A549 (cell line): ENCODE measurements at regions not wholly inside any gene's neighbourhood (a gene's known extent, or its start where the extent isn't known, plus 50 kb on each side); places are given as distances from the start of the nearest gene placed in this dataset.

ENCODE experiments used
- ATAC-seq, 2 experiments: fragments of 200-7000 bp in 1 of 2; fragments of >200 bp in 1 of 2; cut with Nextera tagmentation in 1 of 2; cut with Tn5 transposase in 1 of 2; 3 replicates each; pipeline versions ENCODE4 v1.8.0 to v1.9.1; 2018 to 2020; ENCODE audit warnings: mild to moderate bottlenecking in 1 of 2, moderate library complexity in 1 of 2
- CTCF ChIA-PET: fragments of 300-600 bp; sonication (Branson Sonifier 250); formaldehyde crosslinking; extraction: SDS; loops from one replicate; lab custom pipeline; 2021; ENCODE audit warnings: antibody characterized with exemption, inconsistent platforms; lab: Yijun Ruan, JAX
- POLR2A ChIA-PET: fragments of 350-600 bp; formaldehyde crosslinking; extraction: SDS; loops from one replicate; lab custom pipeline; 2021; ENCODE audit warnings: antibody characterized with exemption, inconsistent platforms; lab: Yijun Ruan, JAX
- DNase-seq, 2 experiments: peaks; one replicate each; pipeline versions ENCODE4 v3.0.0 to v3.0.0-alpha.2; 2011 to 2016; ENCODE audit warnings: low read depth in 1 of 2, low spot score in 1 of 2
- FAIRE-seq: peaks from 2 replicates; lab custom pipeline; 2011; peaks lifted over from hg19 to GRCh38; lab: Jason Lieb, UNC
- H3K27ac ChIP-seq, 2 experiments: fragments of >200 bp; sonication (Bioruptor Twin); formaldehyde crosslinking; 3 replicates each; pipeline ENCODE4 v1.5.1; 2016 to 2017
- H3K4me1 ChIP-seq: fragments of >200 bp; sonication (Bioruptor Twin); formaldehyde crosslinking; 3 replicates; pipeline ENCODE4 v1.6.1; 2016
- H3K4me2 ChIP-seq: fragments of >200 bp; sonication (Bioruptor Twin); formaldehyde crosslinking; 3 replicates; pipeline ENCODE4 v1.6.1; 2016
- H3K4me3 ChIP-seq: fragments of >200 bp; sonication (Bioruptor Twin); formaldehyde crosslinking; 3 replicates; pipeline ENCODE4 v1.5.1; 2016
- H3K9me3 ChIP-seq: fragments of >200 bp; sonication (Bioruptor Twin); formaldehyde crosslinking; 3 replicates; pipeline ENCODE4 v1.6.1; 2016
- BHLHE40 ChIP-seq: IDR thresholded peaks from 2 replicates; pipeline ENCODE4 v1.6.1; 2012; ENCODE audit warnings: low read depth, low read length, inconsistent platforms
- CBX8 ChIP-seq: fragments of 200-600 bp; sonication (generic); IDR thresholded peaks from 2 replicates; pipeline ENCODE4 v1.6.1; 2016
- CEBPB ChIP-seq, 2 experiments: fragments of >200 bp in 1 of 2; sonication (Bioruptor Twin) in 1 of 2; formaldehyde crosslinking in 1 of 2; IDR thresholded peaks; 2 replicates each; pipeline ENCODE4 v1.6.1; 2012 to 2016
- CHD2 ChIP-seq: fragments of 150-350 bp; IDR thresholded peaks from 2 replicates; pipeline ENCODE4 v1.6.1; 2014; ENCODE audit warnings: low read length; ENCODE audit not compliant: partially characterized antibody
- EHF ChIP-seq: fragments of 250-450 bp; sonication (Bioruptor Pico); IDR thresholded peaks from 2 replicates; pipeline ENCODE4 v1.5.0; 2020; ENCODE audit warnings: mild to moderate bottlenecking
- FOXS1 ChIP-seq: fragments of 250-450 bp; sonication (Bioruptor Pico); IDR thresholded peaks from 2 replicates; pipeline ENCODE4 v1.5.0; 2020; ENCODE audit warnings: mild to moderate bottlenecking, moderate library complexity
- HMGXB4 ChIP-seq: fragments of 250-450 bp; sonication (Bioruptor Pico); IDR thresholded peaks from 2 replicates; pipeline ENCODE4 v1.5.0; 2021; ENCODE audit warnings: mild to moderate bottlenecking, moderate library complexity, borderline replicate concordance
- HOXA7 ChIP-seq: fragments of 250-450 bp; sonication (Bioruptor Pico); IDR thresholded peaks from 2 replicates; pipeline ENCODE4 v1.5.0; 2020; ENCODE audit warnings: mild to moderate bottlenecking, moderate library complexity
- JUN ChIP-seq, 2 experiments: fragments of >200 bp; sonication (Bioruptor Twin); formaldehyde crosslinking; IDR thresholded peaks; 2 replicates in 1 of 2; 3 replicates in 1 of 2; pipeline ENCODE4 v1.6.1; 2016 to 2017
- MAFK ChIP-seq: fragments of 450-650 bp; IDR thresholded peaks from 2 replicates; pipeline ENCODE4 v1.6.1; 2014; ENCODE audit not compliant: partially characterized antibody
- NFE2L2 ChIP-seq: fragments of 150-350 bp; conservative IDR thresholded peaks from 2 replicates; pipeline ENCODE4 v1.6.1; 2014; ENCODE audit warnings: low read length
- NPAS2 ChIP-seq: fragments of 250-450 bp; sonication (Bioruptor Pico); IDR thresholded peaks from 2 replicates; pipeline ENCODE4 v1.8.0; 2022; ENCODE audit warnings: mild to moderate bottlenecking, moderate library complexity, borderline replicate concordance
- POLR2AphosphoS2 ChIP-seq: conservative IDR thresholded peaks from 2 replicates; pipeline ENCODE4 v1.6.1; 2012; ENCODE audit warnings: low read length, improper control_type of control experiment, inconsistent platforms
- RAD21 ChIP-seq, 2 experiments: fragments of >200 bp in 1 of 2; sonication (Bioruptor Twin) in 1 of 2; formaldehyde crosslinking in 1 of 2; IDR thresholded peaks in 1 of 2; conservative IDR thresholded peaks in 1 of 2; 2 replicates in 1 of 2; 3 replicates in 1 of 2; pipeline ENCODE4 v1.6.1; 2012 to 2018; ENCODE audit warnings: inconsistent platforms in 1 of 2
- REST ChIP-seq: fragments of 200-600 bp; sonication (generic); IDR thresholded peaks from 2 replicates; pipeline ENCODE4 v1.6.1; 2016; ENCODE audit warnings: antibody characterized with exemption, mild to moderate bottlenecking, moderate library complexity
- RNF2 ChIP-seq: fragments of 200-600 bp; sonication (generic); IDR thresholded peaks from 2 replicates; pipeline ENCODE4 v1.6.1; 2016; ENCODE audit warnings: low read depth, mild to moderate bottlenecking, antibody characterized with exemption, moderate library complexity, borderline replicate concordance
- WGBS: methylation state at CpG from one replicate; pipeline ENCODE4 v1.1.6; 2017; ENCODE audit errors: missing lambda C conversion rate; 5-methylcytosine and 5-hydroxymethylcytosine counted together
- TF ChIP-seq, protein P1 (sequence below): fragments of 250-450 bp; sonication (Bioruptor Pico); IDR thresholded peaks from 2 replicates; pipeline ENCODE4 v1.5.0; 2020; ENCODE audit warnings: low read depth, mild to moderate bottlenecking, moderate library complexity
- TF ChIP-seq, protein P2 (sequence below): fragments of >200 bp; sonication (Bioruptor Twin); formaldehyde crosslinking; IDR thresholded peaks from 3 replicates; pipeline ENCODE4 v1.5.1; 2016
- TF ChIP-seq, protein P3 (sequence below): IDR thresholded peaks from 2 replicates; pipeline ENCODE4 v1.6.1; 2012; ENCODE audit warnings: low read depth, borderline replicate concordance

GRCh38 chr14:26835979-26836570 is 238.2 kb upstream of the NOVA1 start:
- ChIA-PET POLR2A (no interaction called here), CTCF (interaction anchor here (1.2 kb wide), 1 partner anchor 11 kb away, joined by 3 read pairs; no protein-coding TSS in a partner anchor)
- TF ChIP-seq EHF (CRISPR knock-in tag) (no peak), FOXS1 (CRISPR knock-in tag) (no peak), JUN (IDR thresholded peaks at IDR 0.05) (no peak), NPAS2 (CRISPR knock-in tag) (no peak), POLR2AphosphoS2 (no peak), BHLHE40 (no peak), CEBPB (IDR thresholded peaks at IDR 0.05) (no peak), MAFK (no peak), RNF2 (no peak), RAD21 (conservative IDR thresholded peaks at IDR 0.05 in 1 of 2, IDR thresholded peaks at IDR 0.05 in 1 of 2) (no peak), CHD2 (no peak), REST (no peak), NFE2L2 (no peak), CBX8 (no peak), HMGXB4 (CRISPR knock-in tag) (no peak), HOXA7 (CRISPR knock-in tag) (no peak)
- TF ChIP-seq, protein P1, sequence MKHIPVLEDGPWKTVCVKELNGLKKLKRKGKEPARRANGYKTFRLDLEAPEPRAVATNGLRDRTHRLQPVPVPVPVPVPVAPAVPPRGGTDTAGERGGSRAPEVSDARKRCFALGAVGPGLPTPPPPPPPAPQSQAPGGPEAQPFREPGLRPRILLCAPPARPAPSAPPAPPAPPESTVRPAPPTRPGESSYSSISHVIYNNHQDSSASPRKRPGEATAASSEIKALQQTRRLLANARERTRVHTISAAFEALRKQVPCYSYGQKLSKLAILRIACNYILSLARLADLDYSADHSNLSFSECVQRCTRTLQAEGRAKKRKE (CRISPR knock-in tag): no peak
- TF ChIP-seq, protein P2, sequence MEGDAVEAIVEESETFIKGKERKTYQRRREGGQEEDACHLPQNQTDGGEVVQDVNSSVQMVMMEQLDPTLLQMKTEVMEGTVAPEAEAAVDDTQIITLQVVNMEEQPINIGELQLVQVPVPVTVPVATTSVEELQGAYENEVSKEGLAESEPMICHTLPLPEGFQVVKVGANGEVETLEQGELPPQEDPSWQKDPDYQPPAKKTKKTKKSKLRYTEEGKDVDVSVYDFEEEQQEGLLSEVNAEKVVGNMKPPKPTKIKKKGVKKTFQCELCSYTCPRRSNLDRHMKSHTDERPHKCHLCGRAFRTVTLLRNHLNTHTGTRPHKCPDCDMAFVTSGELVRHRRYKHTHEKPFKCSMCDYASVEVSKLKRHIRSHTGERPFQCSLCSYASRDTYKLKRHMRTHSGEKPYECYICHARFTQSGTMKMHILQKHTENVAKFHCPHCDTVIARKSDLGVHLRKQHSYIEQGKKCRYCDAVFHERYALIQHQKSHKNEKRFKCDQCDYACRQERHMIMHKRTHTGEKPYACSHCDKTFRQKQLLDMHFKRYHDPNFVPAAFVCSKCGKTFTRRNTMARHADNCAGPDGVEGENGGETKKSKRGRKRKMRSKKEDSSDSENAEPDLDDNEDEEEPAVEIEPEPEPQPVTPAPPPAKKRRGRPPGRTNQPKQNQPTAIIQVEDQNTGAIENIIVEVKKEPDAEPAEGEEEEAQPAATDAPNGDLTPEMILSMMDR: no peak
- TF ChIP-seq, protein P3, sequence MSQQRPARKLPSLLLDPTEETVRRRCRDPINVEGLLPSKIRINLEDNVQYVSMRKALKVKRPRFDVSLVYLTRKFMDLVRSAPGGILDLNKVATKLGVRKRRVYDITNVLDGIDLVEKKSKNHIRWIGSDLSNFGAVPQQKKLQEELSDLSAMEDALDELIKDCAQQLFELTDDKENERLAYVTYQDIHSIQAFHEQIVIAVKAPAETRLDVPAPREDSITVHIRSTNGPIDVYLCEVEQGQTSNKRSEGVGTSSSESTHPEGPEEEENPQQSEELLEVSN: no peak
- no peak overlapping the region for H3K27ac ChIP-seq
- H3K9me3 ChIP-seq: no peaks in the 10 kb centered on the region
- no peak for ATAC-seq
- WGBS: 83% methylated on average over 4 of the region's 4 CpGs
- no peak overlapping the region for H3K4me3 ChIP-seq
- H3K4me2 ChIP-seq: no peak overlapping the region
- peaks cover 33% of the 10 kb centered on the region for H3K4me1 ChIP-seq
- no peak for DNase-seq
- no peak for FAIRE-seq
